HepG2 (cell line): ENCODE measurements at regions not wholly inside any gene's neighbourhood (a gene's known extent, or its start where the extent isn't known, plus 50 kb on each side); places are given as distances from the start of the nearest gene placed in this dataset.

ENCODE experiments used
- ATAC-seq: fragments of 200-7000 bp; cut with Tn5 transposase; 3 replicates; pipeline ENCODE4 v1.9.1; 2020; ENCODE audit warnings: mild to moderate bottlenecking, moderate library complexity
- BruUV-seq: library from RNA; stranded (reverse); fragments of 400-500 nt; replicated peaks from 2 replicates; lab custom pipeline; 2021; lab: Mats Ljungman, UMichigan
- CTCF ChIA-PET: fragments of 300-600 bp; formaldehyde crosslinking; extraction: SDS; loops from one replicate; lab custom pipeline; 2021; ENCODE audit warnings: low total read pairs, inconsistent platforms, low intra/inter-chr PET ratio; lab: Yijun Ruan, JAX
- POLR2A ChIA-PET: fragments of 350-600 bp; sonication (Branson Sonifier 250); formaldehyde crosslinking; loops from one replicate; lab custom pipeline; 2020; ENCODE audit warnings: antibody characterized with exemption, inconsistent platforms; lab: Yijun Ruan, JAX
- DNase-seq: peaks from one replicate; pipeline ENCODE4 v3.0.0-alpha.2; 2015; ENCODE audit warnings: low spot score
- FAIRE-seq: peaks from 3 replicates; lab custom pipeline; 2011; peaks lifted over from hg19 to GRCh38; lab: Jason Lieb, UNC
- H2AFZ ChIP-seq: one replicate; pipeline ENCODE4 v1.6.1; 2011; ENCODE audit warnings: low read length, inconsistent platforms
- H3K27ac ChIP-seq: fragments of 300-600 bp; 3 replicates; pipeline ENCODE4 v1.8.0; 2011; ENCODE audit warnings: mixed run types, mild to moderate bottlenecking, mixed read lengths, low read length, inconsistent platforms; ENCODE audit not compliant: insufficient read depth; ENCODE audit errors: extremely low read length
- H3K27me3 ChIP-seq, 2 experiments: fragments of 200-600 bp in 1 of 2; 2 replicates in 1 of 2; 3 replicates in 1 of 2; pipeline versions ENCODE4 v1.6.0 to v1.8.0; 2011; ENCODE audit warnings: low read length in 2 of 2, mild to moderate bottlenecking in 2 of 2, moderate library complexity in 2 of 2, inconsistent platforms in 1 of 2; ENCODE audit not compliant: insufficient read depth in 2 of 2, control insufficient read depth in 1 of 2
- H3K36me3 ChIP-seq, 2 experiments: fragments of 200-600 bp in 1 of 2; replicated peaks in 1 of 2; 2 replicates in 1 of 2; 3 replicates in 1 of 2; pipeline versions ENCODE4 v1.5.1 to v1.8.0; 2011; ENCODE audit warnings: low read length in 2 of 2, inconsistent platforms in 1 of 2; ENCODE audit not compliant: insufficient read depth in 2 of 2, control insufficient read depth in 1 of 2
- H3K4me1 ChIP-seq: 2 replicates; pipeline ENCODE4 v1.5.1; 2012; ENCODE audit warnings: low read length, inconsistent platforms; ENCODE audit not compliant: insufficient read depth
- H3K4me2 ChIP-seq: 2 replicates; pipeline ENCODE4 v1.6.0; 2011; ENCODE audit warnings: low read depth, low read length, inconsistent platforms
- H3K4me3 ChIP-seq, 3 experiments: fragments of 200-600 bp in 1 of 3; sonication (generic), shearing (Covaris generic) in 1 of 3; replicated peaks in 1 of 3; 2 replicates each; pipeline ENCODE4 v1.5.1; 2011 to 2016; ENCODE audit warnings: low read length in 3 of 3, inconsistent platforms in 2 of 3, low read depth in 2 of 3, mild to moderate bottlenecking in 2 of 3, control low read depth in 1 of 3, mixed read lengths in 1 of 3; ENCODE audit not compliant: insufficient read depth in 1 of 3
- H3K79me2 ChIP-seq: one replicate; pipeline ENCODE4 v1.6.1; 2011; ENCODE audit warnings: low read length, inconsistent platforms; ENCODE audit not compliant: insufficient read depth
- H3K9ac ChIP-seq: 2 replicates; pipeline ENCODE4 v1.6.0; 2011; ENCODE audit warnings: mild to moderate bottlenecking, low read depth, low read length, inconsistent platforms; ENCODE audit not compliant: insufficient read depth
- H3K9me3 ChIP-seq: 2 replicates; pipeline ENCODE4 v1.5.1; 2012; ENCODE audit warnings: mild to moderate bottlenecking, low read length
- H4K20me1 ChIP-seq: 2 replicates; pipeline ENCODE4 v1.6.0; 2011; ENCODE audit warnings: inconsistent platforms, mild to moderate bottlenecking, low read length, moderate library complexity; ENCODE audit not compliant: insufficient read depth
- CEBPB ChIP-seq: IDR thresholded peaks from 2 replicates; pipeline ENCODE4 v1.6.1; 2011; ENCODE audit warnings: low read depth, low read length, improper control_type of control experiment, borderline replicate concordance
- NFYB ChIP-seq: sonication (generic); formaldehyde crosslinking; IDR thresholded peaks from 2 replicates; pipeline ENCODE4 v1.4.0; 2020; ENCODE audit warnings: missing genetic modification reagents
- PTBP1 ChIP-seq: fragments of 200-400 bp; formaldehyde crosslinking; IDR thresholded peaks from 2 replicates; pipeline ENCODE4 v1.6.1; 2018; ENCODE audit warnings: low read length, low read depth; ENCODE audit not compliant: poor library complexity, severe bottlenecking
- TRIM24 ChIP-seq: sonication (generic); formaldehyde crosslinking; IDR thresholded peaks from 2 replicates; pipeline ENCODE4 v1.8.0; 2022; ENCODE audit warnings: mild to moderate bottlenecking, missing genetic modification reagents
- ZNF564 ChIP-seq: sonication (generic); formaldehyde crosslinking; IDR thresholded peaks from 2 replicates; pipeline ENCODE4 v1.8.1; 2023; ENCODE audit warnings: mild to moderate bottlenecking, missing genetic modification reagents
- whole genome bisulfite sequencing: methylation state at CpG from one replicate; pipeline ENCODE4 v1.1.6; 2017; ENCODE audit warnings: low lambda C conversion rate; 5-methylcytosine and 5-hydroxymethylcytosine counted together
- in situ Hi-C: cut with HindIII; loops from 2 replicates; pipeline ENCODE4 v1.10.0; 2017; ENCODE audit warnings: low pct_unique_long_range_greater_than_20kb; ENCODE audit not compliant: extremely low pct_ligation_motif_present
- intact Hi-C: fragments of 100-400 bp; cut with micrococcal nuclease; formaldehyde crosslinking; loops from one replicate; pipeline ENCODE4 v1.10.0; 2022; ENCODE audit not compliant: unreplicated experiment

DNA sequence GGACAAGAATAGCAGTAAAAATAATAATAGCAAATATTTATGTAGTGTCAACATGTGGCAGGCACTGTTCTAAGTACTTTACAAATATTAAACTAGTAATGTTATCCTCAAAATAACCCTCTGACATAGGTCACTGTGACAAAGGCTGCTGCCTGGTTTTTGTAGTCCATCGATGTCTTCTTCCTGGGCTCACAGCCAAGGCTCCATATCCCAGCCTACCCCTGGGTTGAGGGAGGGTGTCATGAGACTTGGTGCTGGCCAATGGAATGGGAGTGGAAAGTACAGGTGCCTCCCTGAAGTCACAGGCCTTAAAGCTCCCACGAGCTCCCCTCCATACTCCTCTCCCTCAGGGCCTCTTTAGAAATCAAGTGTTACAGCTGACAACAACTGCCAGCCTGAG, 159.3 kb downstream of the CYRIA start:
- H4K20me1 ChIP-seq = no peaks in the 10 kb centered on the region
- H3K36me3 ChIP-seq = no peaks in the 10 kb centered on the region
- in situ Hi-C loops (loop anchor here (10.0 kb wide), 1 partner anchor 872 kb away; no protein-coding TSS in a partner anchor), intact Hi-C loops (loop anchor here (5.0 kb wide), 1 partner anchor 869 kb away; no protein-coding TSS in a partner anchor)
- H3K79me2 ChIP-seq = no peaks in the 10 kb centered on the region
- no peak overlapping the region for H3K9ac ChIP-seq
- no peak overlapping the region for H3K4me2 ChIP-seq
- ChIA-PET CTCF (no interaction called here), POLR2A (no interaction called here)
- peak; percentile 31; the same call in 1 of the 2 replicates for TF ChIP-seq NFYB (CRISPR knock-in tag)
- TF ChIP-seq ZNF564 = no peak
- no peak for TF ChIP-seq TRIM24 (CRISPR knock-in tag)
- peaks cover 11% of the 10 kb centered on the region for H3K4me1 ChIP-seq
- ATAC-seq = no peak
- WGBS = 6% methylated on average over 2 of the region's 2 CpGs
- no peak for DNase-seq
- H3K27me3 ChIP-seq = peaks cover 0 to 22% of the 10 kb centered on the region in 2 experiments; a peak in 3 of 5 replicates
- H3K9me3 ChIP-seq = no peaks in the 10 kb centered on the region
- no peak for FAIRE-seq
- H3K27ac ChIP-seq = no peak overlapping the region
- no TSS peak for BruUV-seq
- H3K4me3 ChIP-seq = no peak overlapping the region
- no peak overlapping the region for H2AFZ ChIP-seq

GRCh38 chr2:16496426-16497388, 168.9 kb downstream of the CYRIA start:
- TF ChIP-seq CEBPB (peak; percentile 13; the same call in 1 of the 2 replicates), PTBP1 (no peak)
- no peak for ATAC-seq
- H3K4me1 ChIP-seq = no peaks in the 10 kb centered on the region
- in situ Hi-C loops = no loop called here
- H2AFZ ChIP-seq = no peak overlapping the region
- H3K79me2 ChIP-seq = no peaks in the 10 kb centered on the region
- no peaks in the 10 kb centered on the region for H4K20me1 ChIP-seq
- intact Hi-C loops = no loop called here
- H3K4me2 ChIP-seq = no peak overlapping the region
- H3K27me3 ChIP-seq = no peaks in the 10 kb centered on the region
- DNase-seq = no peak
- H3K9ac ChIP-seq = no peak overlapping the region
- 49% methylated on average over 4 of the region's 4 CpGs for WGBS
- FAIRE-seq = no peak
- no peaks in the 10 kb centered on the region for H3K9me3 ChIP-seq
- H3K36me3 ChIP-seq = no peaks in the 10 kb centered on the region
- no peak overlapping the region for H3K4me3 ChIP-seq
- no peak overlapping the region for H3K27ac ChIP-seq
- no TSS peak for BruUV-seq
- ChIA-PET POLR2A (no interaction called here), CTCF (no interaction called here)
